ENCODE measurements at regions not wholly inside any gene's neighbourhood (a gene's known extent, or its start where the extent isn't known, plus 50 kb on each side); places are given as distances from the start of the nearest gene placed in this dataset.

DNA sequence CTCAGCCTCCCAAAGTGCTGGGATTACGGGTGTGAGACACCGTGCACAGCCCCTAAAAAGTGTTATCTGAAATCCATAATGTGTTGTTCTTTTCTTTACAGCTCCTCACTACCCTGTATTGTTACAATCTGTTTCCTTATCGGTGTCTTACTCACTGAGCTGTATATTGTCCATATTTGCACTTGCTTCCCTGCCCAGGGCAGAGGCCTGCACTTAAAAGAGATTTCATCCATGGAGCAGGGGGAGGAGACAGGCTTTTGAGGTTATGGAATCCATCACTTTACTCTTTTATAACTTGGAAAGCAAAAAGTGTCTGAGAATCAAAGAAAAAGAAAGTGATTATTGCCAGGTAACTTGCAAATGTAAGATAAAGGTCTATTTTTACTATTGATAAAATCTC lies 251.0 kb downstream of the DIO2 start:
- no peak overlapping the region for H3K4me3 ChIP-seq (replicated peaks in 1 of 3)
- H3K9me3 ChIP-seq: no peaks in the 10 kb centered on the region
- intact Hi-C loops (cut with DNase I): no loop called here
- no peaks in the 10 kb centered on the region for H3K4me1 ChIP-seq
- no peaks in the 10 kb centered on the region for H3K36me3 ChIP-seq
- H3K27me3 ChIP-seq: no peaks in the 10 kb centered on the region
- DNase-seq: peak in 1 of 2 donors; percentile 5
- 55 to 62% methylated on average over 3 of the region's 3 CpGs for WGBS, 2 donors
- H3K27ac ChIP-seq: no peak overlapping the region
- TF ChIP-seq CTCF (IDR thresholded peaks at IDR 0.05): no peak
- no peak for TF ChIP-seq POLR2A (IDR thresholded peaks at IDR 0.05)

GRCh38 chr14:79951572-79951971 lies 259.7 kb downstream of the DIO2 start:
- WGBS, 2 donors: 100% methylated on average over 1 of the region's 1 CpG
- Histone ChIP-seq H3K4me3 (replicated peaks in 1 of 3) (no peak overlapping the region), H3K27ac (no peak overlapping the region), H3K9me3 (no peaks in the 10 kb centered on the region), H3K4me1 (peaks cover 0 to 3% of the 10 kb centered on the region in 2 donors), H3K36me3 (no peaks in the 10 kb centered on the region), H3K27me3 (no peaks in the 10 kb centered on the region)
- no peak for DNase-seq
- TF ChIP-seq CTCF (IDR thresholded peaks at IDR 0.05) (no peak), POLR2A (IDR thresholded peaks at IDR 0.05) (no peak)
- intact Hi-C loops (cut with DNase I): no loop called here

DNA sequence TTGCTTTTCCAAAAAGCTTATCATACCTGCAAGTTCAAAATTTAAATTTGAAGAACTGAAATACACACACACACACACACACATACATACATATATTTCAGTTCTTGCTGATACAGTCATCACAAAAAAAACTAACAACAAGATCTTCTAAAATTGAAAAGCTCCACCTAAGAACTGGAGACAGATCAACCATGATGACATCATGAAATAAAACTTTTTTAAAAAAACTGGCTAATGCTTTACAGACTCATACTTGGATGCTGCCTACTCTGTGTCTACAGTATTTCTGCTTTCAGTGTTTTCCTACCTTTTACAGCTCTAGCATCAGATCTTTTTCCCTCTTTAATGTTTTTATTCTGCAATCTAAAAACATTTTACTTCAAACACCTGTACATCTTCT lies 261.4 kb downstream of the DIO2 start:
- TF ChIP-seq CTCF (IDR thresholded peaks at IDR 0.05): no peak
- TF ChIP-seq POLR2A (IDR thresholded peaks at IDR 0.05): no peak
- intact Hi-C loops (cut with DNase I): no loop called here
- H3K36me3 ChIP-seq: no peaks in the 10 kb centered on the region
- no peak overlapping the region for H3K27ac ChIP-seq
- DNase-seq: no peak
- no peaks in the 10 kb centered on the region for H3K9me3 ChIP-seq
- no peak overlapping the region for H3K4me3 ChIP-seq (replicated peaks in 1 of 3)
- H3K4me1 ChIP-seq: peaks cover 0 to 3% of the 10 kb centered on the region in 2 donors
- no peaks in the 10 kb centered on the region for H3K27me3 ChIP-seq

DNA sequence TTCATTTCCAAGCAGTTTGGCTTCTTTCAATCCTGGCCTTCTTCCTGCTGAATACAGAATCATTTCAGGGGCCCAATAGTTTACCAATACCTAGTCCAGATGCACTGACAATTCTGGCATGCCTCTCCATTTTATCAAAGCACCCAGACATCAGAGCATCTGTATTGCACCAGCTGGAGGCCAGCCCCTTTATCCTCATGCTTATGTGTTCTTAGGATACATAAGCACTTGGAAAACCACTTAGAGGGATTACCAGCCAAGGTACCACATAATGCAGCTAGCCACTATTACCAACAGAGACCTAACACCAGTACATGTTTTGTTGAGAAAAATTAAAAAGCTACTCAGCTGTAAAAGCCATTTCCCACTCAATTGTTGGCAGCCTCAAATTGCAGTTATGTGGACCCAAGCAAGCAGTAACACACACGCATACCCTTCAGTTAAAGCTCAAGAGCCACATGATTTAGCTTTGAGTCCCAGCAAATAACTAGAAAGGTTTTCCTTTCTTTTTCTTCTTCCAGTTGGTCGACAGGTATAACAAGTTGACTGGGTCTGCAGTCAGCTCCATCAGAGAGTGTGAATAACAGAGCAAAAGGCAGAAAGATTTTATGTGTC lies 263.8 kb downstream of the DIO2 start:
- WGBS, 2 donors: 31 to 35% methylated on average over 2 of the region's 2 CpGs
- Histone ChIP-seq H3K4me1 (peaks cover 0 to 3% of the 10 kb centered on the region in 2 donors), H3K36me3 (no peaks in the 10 kb centered on the region), H3K27ac (no peak overlapping the region), H3K4me3 (replicated peaks in 1 of 3) (no peak overlapping the region), H3K27me3 (no peaks in the 10 kb centered on the region), H3K9me3 (no peaks in the 10 kb centered on the region)
- peak in 1 of 2 donors; percentile 18 for DNase-seq
- TF ChIP-seq CTCF (IDR thresholded peaks at IDR 0.05): no peak
- intact Hi-C loops (cut with DNase I): no loop called here

- H3K36me3 ChIP-seq: no peaks in the 10 kb centered on the region
- no peak overlapping the region for H3K27ac ChIP-seq
- intact Hi-C loops (cut with DNase I): no loop called here
- no peaks in the 10 kb centered on the region for H3K27me3 ChIP-seq
- no peak for DNase-seq
- no peaks in the 10 kb centered on the region for H3K4me1 ChIP-seq
- no peaks in the 10 kb centered on the region for H3K9me3 ChIP-seq
- TF ChIP-seq POLR2A (IDR thresholded peaks at IDR 0.05) (no peak), CTCF (IDR thresholded peaks at IDR 0.05) (no peak)
- 46 to 56% methylated on average over 6 of the region's 6 CpGs for WGBS, 2 donors
- H3K4me3 ChIP-seq (replicated peaks in 1 of 3): no peak overlapping the region
These were observed 272.1 kb downstream of the DIO2 start for GRCh38 chr14:79939235-79939634.
